T47D (cell line): ENCODE measurements at regions not wholly inside any gene's neighbourhood (a gene's known extent, or its start where the extent isn't known, plus 50 kb on each side); places are given as distances from the start of the nearest gene placed in this dataset.

Experiments used
- DNase-seq, 2 experiments: peaks; one replicate each; pipeline versions ENCODE4 v3.0.0 to v3.0.0-alpha.2; 2011 to 2012; ENCODE audit warnings: low read depth in 1 of 2, low spot score in 1 of 2
- JUND ChIP-seq: IDR thresholded peaks from 2 replicates; pipeline ENCODE4 v1.6.1; 2012; ENCODE audit warnings: low read depth
- in situ Hi-C: cut with HindIII; loops from 2 replicates; pipeline ENCODE4 v1.10.0; 2016; ENCODE audit warnings: low sequenced_read_pairs, low pct_unique_long_range_greater_than_20kb

DNA sequence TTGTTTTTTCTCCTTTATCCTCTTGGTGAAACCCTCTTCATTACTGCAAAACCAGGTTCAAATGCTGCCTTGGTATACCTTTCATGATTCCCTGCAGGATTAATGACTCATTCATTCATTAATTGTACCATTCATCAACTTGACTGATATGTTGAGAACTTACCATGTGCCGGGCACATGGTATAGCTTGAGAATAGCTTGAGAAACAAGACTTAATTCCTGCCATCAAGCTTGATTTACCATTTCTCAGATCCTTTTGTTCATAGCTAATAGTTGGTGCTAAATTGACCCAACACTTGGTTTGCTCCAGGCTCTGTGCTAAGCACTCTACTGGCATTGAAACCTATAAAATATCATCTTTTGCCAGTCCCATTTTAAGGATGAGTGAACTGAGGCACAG is 165.7 kb downstream of the YIPF5 start:
- in situ Hi-C loops: no loop called here
- no peak for DNase-seq
- no peak for TF ChIP-seq JUND

DNA sequence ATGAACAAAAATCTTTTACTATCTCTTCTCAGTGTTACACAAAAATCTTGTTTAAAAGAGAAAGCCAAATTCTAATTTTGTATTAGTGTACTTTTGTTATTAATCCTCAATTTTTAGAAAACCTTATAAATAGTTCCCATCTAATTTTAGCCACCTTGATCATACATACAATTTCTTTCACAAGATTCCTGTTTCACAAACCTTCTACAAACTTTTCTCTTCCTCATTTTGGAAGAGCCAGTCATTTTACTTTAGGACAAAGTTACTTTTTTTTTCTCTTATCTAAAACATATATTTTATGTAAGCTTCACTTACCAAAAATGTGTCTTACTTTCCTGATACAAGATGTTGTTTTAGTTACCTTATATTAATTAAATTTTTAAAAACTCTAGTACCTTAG is 161.3 kb downstream of the YIPF5 start:
- no peak for TF ChIP-seq JUND
- in situ Hi-C loops: no loop called here
- no peak for DNase-seq

DNA sequence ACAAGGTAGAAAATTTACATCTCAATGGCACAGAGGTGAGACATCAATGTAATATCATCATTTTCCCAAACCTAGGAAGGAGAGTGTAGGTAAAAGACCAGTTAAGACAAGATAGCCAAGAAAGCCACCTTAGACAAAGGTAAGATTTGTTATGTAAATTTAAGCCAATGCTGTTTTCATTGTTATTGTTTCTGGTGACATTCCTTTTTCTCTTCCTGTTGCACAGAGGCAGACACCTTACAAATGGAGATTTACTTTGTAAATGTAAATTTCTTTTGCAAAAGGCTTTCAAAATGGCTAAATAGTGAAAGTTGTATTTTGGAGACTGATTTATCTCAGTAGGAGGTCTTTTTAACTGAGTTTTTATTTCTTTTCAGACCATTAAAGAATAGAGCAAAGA is 159.1 kb downstream of the YIPF5 start:
- no peak for TF ChIP-seq JUND
- in situ Hi-C loops: no loop called here
- no peak for DNase-seq

DNA sequence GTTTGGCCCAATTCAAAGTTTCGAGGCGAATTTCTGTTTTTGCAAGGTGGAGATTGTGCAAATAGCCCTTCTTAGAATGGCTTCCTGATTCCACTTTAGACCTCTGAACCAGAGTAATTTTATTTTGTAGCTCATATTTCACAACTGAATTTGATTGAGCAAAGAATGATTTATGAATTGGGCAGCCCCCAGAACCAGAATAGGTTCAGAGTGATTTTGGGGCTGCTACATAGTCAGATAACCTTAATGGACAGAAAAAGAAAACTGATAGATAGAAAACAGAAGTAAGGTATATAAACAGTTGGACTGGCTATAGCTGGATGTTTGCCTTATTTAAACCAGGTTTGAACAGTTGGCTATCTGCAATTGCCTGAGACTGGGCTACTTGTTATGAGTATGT is 156.6 kb downstream of the YIPF5 start:
- in situ Hi-C loops: no loop called here
- TF ChIP-seq JUND: no peak

DNA sequence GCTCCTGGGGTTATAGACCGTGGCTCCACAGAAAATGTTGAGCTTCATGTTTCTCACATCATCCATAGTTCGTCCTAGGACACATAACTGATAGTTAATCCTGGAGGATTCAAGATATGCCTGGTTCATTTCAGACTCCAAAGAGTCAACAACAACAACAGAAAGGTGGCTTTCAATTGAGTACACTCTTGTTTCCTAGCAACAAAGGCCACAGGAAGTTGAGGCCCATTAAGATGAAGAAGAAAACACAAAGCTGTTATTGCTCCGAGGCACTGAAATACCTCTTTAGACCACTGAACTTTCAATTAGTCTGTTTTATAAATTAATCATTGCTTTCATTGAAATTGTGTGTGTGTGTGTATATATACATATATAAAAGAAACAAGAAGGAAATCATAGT is 154.5 kb downstream of the YIPF5 start:
- DNase-seq: no peak
- in situ Hi-C loops: no loop called here
- no peak for TF ChIP-seq JUND

More for the DNA sequence above, 156.6 kb downstream of the YIPF5 start:
- DNase-seq: no peak

DNA sequence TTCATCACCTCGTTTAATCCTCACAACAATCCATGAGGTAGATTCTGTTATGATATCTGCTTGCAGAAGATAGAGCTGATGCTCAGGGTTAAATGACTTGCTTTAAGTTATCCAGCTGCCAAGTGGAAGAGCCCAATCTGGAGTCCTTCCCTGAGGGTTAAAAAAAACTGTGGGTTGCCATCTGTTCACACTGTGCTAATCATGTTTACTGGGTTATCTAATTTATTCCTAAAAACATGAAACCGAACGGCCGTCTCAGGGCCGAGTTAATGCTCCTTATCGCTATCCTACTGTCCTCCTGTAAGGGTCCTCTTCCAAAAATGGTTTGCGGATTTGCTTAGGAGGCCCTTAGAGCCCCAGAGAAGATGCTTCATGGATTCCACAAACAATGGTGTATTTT is 153.3 kb downstream of the YIPF5 start:
- TF ChIP-seq JUND: no peak
- in situ Hi-C loops: no loop called here
- DNase-seq: no peak

DNA sequence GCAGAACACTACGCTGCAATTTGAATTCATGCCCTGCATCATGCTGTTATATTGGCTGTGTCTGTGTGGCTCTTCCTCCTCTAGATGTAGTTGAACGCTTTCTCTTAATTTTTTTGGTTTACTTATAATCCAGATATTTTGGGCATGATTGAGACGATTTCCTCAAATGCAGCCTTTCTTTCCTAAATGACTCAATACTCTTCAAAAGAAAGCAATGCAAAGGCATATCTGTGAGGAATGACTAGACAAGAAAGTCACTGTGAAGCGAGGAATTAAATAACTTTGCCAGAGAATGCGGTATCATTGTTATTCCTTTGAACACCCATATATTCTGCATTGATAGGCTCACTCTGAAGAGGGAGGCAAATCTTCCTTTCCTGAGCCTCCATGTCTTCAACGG is 152.8 kb downstream of the YIPF5 start:
- no peak for DNase-seq
- in situ Hi-C loops: no loop called here
- TF ChIP-seq JUND: no peak

DNA sequence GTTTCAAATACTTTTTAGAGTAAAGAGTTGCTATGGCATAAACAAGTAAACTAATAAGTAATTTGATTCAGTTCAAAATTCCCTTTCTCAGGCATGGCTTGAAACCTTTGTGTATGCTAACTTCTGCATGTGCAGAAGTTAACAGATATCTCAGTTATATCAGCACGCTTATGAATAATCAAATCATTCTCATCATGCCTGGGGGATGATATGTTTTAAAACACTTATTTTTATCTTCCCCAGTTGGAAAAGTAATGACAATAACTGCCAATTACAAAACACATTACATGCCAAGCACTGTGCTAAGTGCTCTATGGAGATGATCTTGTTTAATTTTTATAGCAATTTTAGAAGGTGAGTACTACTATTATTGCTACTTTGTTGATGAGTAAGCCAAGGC is 146.4 kb downstream of the YIPF5 start:
- no peak for DNase-seq
- in situ Hi-C loops: no loop called here
- TF ChIP-seq JUND: no peak

DNA sequence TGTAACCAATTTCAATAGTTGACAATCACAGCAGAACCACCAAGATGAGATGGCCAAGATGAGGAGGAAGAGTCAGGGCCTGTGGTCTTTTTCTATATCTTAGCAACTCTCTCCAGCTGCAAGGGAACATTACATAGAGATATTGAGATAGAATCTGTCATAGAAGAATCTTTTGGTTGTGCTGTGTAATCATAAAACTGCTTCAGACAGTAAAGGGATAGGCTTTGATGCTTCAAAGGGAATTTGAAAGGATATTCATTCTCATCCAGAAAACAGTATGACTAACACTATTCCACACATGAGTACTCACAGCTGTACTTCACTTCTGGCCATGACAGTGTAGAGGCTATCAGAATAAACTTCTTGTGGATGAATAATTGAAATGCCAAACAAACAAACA is 145.9 kb downstream of the YIPF5 start:
- TF ChIP-seq JUND: no peak
- DNase-seq: no peak
- in situ Hi-C loops: no loop called here

DNA sequence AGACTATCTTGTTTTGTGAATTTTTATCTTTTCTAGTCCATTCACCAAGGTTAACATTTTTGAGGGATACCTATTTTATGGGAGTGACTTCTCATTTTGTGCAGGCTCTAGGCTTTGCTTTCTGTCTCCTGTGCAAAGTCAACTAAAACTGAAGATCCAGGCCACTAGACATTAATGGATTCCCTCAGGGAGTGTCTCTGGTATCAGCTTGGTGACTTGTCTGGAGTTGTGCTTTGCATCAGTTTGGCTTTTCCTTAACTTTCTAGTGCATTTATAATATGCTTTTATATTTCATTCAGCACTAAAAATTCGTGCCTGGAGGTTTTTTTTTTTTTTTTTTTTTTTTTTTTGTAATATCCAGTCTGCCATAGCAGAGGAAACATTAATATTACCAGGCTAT is 144.2 kb downstream of the YIPF5 start:
- TF ChIP-seq JUND: no peak
- DNase-seq: no peak
- in situ Hi-C loops: no loop called here

DNA sequence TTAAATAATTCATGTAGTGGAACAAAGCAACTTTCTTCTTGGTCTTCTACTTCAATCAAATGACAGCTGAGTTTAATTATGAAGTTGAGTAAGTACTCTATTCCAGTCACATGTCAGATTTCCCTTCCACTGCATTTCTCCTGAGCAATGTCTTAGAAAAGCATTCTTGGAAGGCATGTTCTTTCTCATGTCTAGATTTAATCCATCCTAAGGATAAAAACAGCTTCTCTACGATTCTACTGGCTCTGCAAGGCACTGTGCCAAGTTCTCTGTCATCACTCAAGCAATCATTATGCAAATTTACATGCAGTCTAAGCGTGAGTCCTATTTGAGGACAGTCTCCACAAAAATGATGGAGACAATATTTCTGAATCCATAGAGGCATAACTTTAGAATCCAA is 142.4 kb downstream of the YIPF5 start:
- no peak for TF ChIP-seq JUND
- in situ Hi-C loops: no loop called here
- DNase-seq: no peak

DNA sequence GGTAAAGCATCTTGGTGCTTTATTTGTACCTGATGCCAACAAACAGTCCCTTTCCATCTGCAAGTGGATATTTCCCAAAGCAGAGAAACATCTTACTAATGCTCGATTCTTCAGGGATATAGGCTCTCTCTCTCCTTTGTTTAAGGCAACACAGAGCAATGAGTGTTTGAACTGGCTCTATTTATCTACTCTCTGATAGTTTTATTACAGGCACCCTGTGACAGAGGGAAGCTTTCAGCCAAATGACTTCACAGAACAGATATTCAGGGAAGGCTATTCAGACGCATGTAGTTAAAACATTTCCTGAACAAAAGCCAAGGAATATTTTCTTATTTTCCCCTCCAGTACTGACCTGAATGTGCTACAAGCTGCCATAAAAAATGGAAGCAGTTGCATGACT is 141.8 kb downstream of the YIPF5 start:
- in situ Hi-C loops: no loop called here
- no peak for DNase-seq
- TF ChIP-seq JUND: no peak

DNA sequence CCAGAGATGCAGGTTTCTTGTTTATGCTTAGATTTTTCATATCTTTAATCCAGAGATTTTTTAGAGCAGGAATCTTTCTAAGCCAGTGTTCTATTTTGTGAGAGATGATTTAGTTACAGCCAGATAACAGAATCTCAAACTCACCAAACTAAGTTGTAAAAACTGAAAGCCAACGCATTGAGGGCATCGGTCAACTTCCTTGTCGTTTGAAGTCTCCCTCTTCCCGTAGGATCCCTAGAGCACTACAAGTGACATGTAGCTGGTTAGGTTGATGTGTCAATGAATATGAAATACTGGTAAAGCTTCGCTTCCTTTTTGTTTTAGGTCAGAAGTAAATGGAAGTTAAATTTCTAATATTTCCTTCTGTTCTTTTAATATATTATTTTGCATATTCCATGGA is 139.6 kb downstream of the YIPF5 start:
- no peak for DNase-seq
- in situ Hi-C loops: no loop called here
- no peak for TF ChIP-seq JUND

DNA sequence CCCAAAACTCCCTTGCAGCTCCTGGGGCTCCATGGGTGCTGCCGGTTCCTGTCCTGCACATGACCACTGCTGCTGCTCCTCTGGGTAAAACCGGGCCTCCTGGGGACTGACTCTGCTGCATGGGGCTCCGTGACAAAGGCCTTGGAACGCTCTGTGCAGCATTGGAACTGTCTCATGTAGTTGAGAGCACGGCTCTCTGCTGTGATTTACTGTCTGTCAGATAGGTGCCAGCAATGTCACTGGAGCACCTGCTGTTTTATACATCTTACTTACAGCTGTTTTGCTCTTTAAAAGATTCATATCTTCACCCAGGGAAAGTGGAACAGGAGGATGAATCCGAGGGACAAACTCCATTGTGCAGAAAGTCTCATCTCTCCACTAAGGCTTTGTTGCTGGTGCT is 138.1 kb downstream of the YIPF5 start:
- TF ChIP-seq JUND: no peak
- in situ Hi-C loops: no loop called here
- no peak for DNase-seq

DNA sequence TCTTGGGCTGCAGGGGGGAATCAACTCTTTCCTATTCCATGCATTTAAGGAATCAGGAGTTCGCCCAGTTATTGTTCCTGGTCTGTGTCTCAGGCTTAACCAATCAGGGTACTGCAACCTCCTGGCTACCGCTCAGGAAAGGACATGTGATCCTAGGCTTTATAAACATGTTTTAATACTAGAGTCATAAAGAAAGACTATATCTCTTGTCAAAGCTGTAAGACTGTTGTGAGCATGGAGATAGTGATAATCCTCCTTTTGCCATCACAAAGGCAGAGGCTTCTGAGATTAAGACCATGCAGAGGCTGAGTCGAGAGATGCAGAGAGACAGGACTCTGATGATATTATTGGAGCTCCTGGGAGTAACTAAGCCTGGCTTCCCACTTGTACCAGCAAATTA is 137.0 kb downstream of the YIPF5 start:
- DNase-seq: no peak
- no peak for TF ChIP-seq JUND
- in situ Hi-C loops: no loop called here
